Liver (tissue), 8 donors: ENCODE measurements at regions not wholly inside any gene's neighbourhood (a gene's known extent, or its start where the extent isn't known, plus 50 kb on each side); places are given as distances from the start of the nearest gene placed in this dataset.

Experiments used
- DNase-seq: peaks from one replicate; pipeline ENCODE4 v3.0.0-alpha.2; 2017; ENCODE audit warnings: low spot score
- H3K27ac ChIP-seq, 2 donors: one replicate each; pipeline ENCODE4 v1.7.0; 2013; ENCODE audit warnings: inconsistent platforms in 2 of 2, low read length in 2 of 2, control low read depth in 1 of 2, low read depth in 1 of 2, mild to moderate bottlenecking in 1 of 2
- H3K27me3 ChIP-seq, 4 donors: one replicate each; pipeline versions ENCODE4 v1.6.1 to v1.7.0; 2013; ENCODE audit warnings: low read length in 3 of 4, inconsistent platforms in 1 of 4, mild to moderate bottlenecking in 1 of 4, moderate library complexity in 1 of 4; ENCODE audit not compliant: control insufficient read depth in 4 of 4, insufficient read depth in 4 of 4
- H3K36me3 ChIP-seq, 4 donors: one replicate each; pipeline versions ENCODE4 v1.6.1 to v1.7.0; 2013; ENCODE audit warnings: low read length in 3 of 4, mild to moderate bottlenecking in 3 of 4, low read depth in 1 of 4, moderate library complexity in 1 of 4; ENCODE audit not compliant: control insufficient read depth in 4 of 4, insufficient read depth in 3 of 4
- H3K4me1 ChIP-seq, 4 donors: one replicate each; pipeline versions ENCODE4 v1.6.1 to v1.7.0; 2013; ENCODE audit warnings: low read length in 3 of 4, mild to moderate bottlenecking in 3 of 4, moderate library complexity in 1 of 4; ENCODE audit not compliant: control insufficient read depth in 4 of 4, insufficient read depth in 4 of 4
- H3K4me3 ChIP-seq, 3 donors: one replicate each; pipeline versions ENCODE4 v1.6.1 to v1.7.0; 2013; ENCODE audit warnings: low read length in 3 of 3, control low read depth in 1 of 3, low read depth in 1 of 3, mild to moderate bottlenecking in 1 of 3
- H3K9ac ChIP-seq, 2 donors: one replicate each; pipeline ENCODE4 v1.7.0; 2013; ENCODE audit warnings: low read length in 2 of 2, mild to moderate bottlenecking in 2 of 2, moderate library complexity in 2 of 2, control low read depth in 1 of 2, low read depth in 1 of 2
- H3K9me3 ChIP-seq, 4 donors: one replicate each; pipeline versions ENCODE4 v1.6.1 to v1.7.0; 2013; ENCODE audit warnings: low read length in 3 of 4; ENCODE audit not compliant: control insufficient read depth in 4 of 4
- ATF3 ChIP-seq: IDR thresholded peaks from 2 replicates; pipeline ENCODE4 v1.6.1; 2016; ENCODE audit warnings: antibody characterized with exemption
- CTCF ChIP-seq: fragments of 150-350 bp; IDR thresholded peaks from 2 replicates; pipeline ENCODE4 v1.5.1; 2017; ENCODE audit warnings: improper control_type of control experiment, low read depth, low read length; ENCODE audit not compliant: missing input control
- EGR1 ChIP-seq, 2 donors: IDR thresholded peaks; 2 replicates each; pipeline ENCODE4 v1.6.1; 2016 to 2018; ENCODE audit warnings: antibody characterized with exemption in 2 of 2, low read depth in 2 of 2
- FOXA1 ChIP-seq: IDR thresholded peaks from 2 replicates; pipeline ENCODE4 v1.6.1; 2016; ENCODE audit warnings: antibody characterized with exemption
- FOXA2 ChIP-seq: IDR thresholded peaks from 2 replicates; pipeline ENCODE4 v1.6.1; 2016; ENCODE audit warnings: antibody characterized with exemption
- GABPA ChIP-seq, 2 donors: IDR thresholded peaks in 1 of 2; conservative IDR thresholded peaks in 1 of 2; 2 replicates each; pipeline ENCODE4 v1.6.1; 2016; ENCODE audit warnings: antibody characterized with exemption in 2 of 2, mild to moderate bottlenecking in 1 of 2, moderate library complexity in 1 of 2
- HNF4A ChIP-seq, 2 donors: conservative IDR thresholded peaks; 2 replicates each; pipeline ENCODE4 v1.6.1; 2016; ENCODE audit warnings: antibody characterized with exemption in 2 of 2, mild to moderate bottlenecking in 2 of 2
- HNF4G ChIP-seq: IDR thresholded peaks from 2 replicates; pipeline ENCODE4 v1.6.1; 2016; ENCODE audit warnings: antibody characterized with exemption
- JUND ChIP-seq, 2 donors: IDR thresholded peaks; 2 replicates each; pipeline ENCODE4 v1.6.1; 2016; ENCODE audit warnings: antibody characterized with exemption in 2 of 2
- MAX ChIP-seq: IDR thresholded peaks from 2 replicates; pipeline ENCODE4 v1.6.1; 2016; ENCODE audit warnings: antibody characterized with exemption
- NR2F2 ChIP-seq: IDR thresholded peaks from 2 replicates; pipeline ENCODE4 v1.6.1; 2016; ENCODE audit warnings: antibody characterized with exemption
- RAD21 ChIP-seq, 2 donors: IDR thresholded peaks; 2 replicates each; pipeline ENCODE4 v1.6.1; 2016; ENCODE audit warnings: antibody characterized with exemption in 2 of 2, mild to moderate bottlenecking in 2 of 2
- REST ChIP-seq: IDR thresholded peaks from 2 replicates; pipeline ENCODE4 v1.6.1; 2016; ENCODE audit warnings: antibody characterized with exemption, mild to moderate bottlenecking
- RXRA ChIP-seq, 2 donors: IDR thresholded peaks; 2 replicates each; pipeline ENCODE4 v1.6.1; 2017 to 2018; ENCODE audit warnings: antibody characterized with exemption in 2 of 2, mild to moderate bottlenecking in 1 of 2
- SP1 ChIP-seq: IDR thresholded peaks from 2 replicates; pipeline ENCODE4 v1.6.1; 2018; ENCODE audit warnings: antibody characterized with exemption, mild to moderate bottlenecking
- TAF1 ChIP-seq: conservative IDR thresholded peaks from 2 replicates; pipeline ENCODE4 v1.6.1; 2016; ENCODE audit warnings: antibody characterized with exemption, mild to moderate bottlenecking
- YY1 ChIP-seq: IDR thresholded peaks from 2 replicates; pipeline ENCODE4 v1.6.1; 2016; ENCODE audit warnings: antibody characterized with exemption, mild to moderate bottlenecking
- ZBTB33 ChIP-seq: IDR thresholded peaks from 2 replicates; pipeline ENCODE4 v1.6.1; 2016; ENCODE audit warnings: antibody characterized with exemption
- WGBS: extraction: QIAGEN DNeasy Blood & Tissue Kit; methylation state at CpG from one replicate; pipeline ENCODE4 v1.1.7; 2013; 5-methylcytosine and 5-hydroxymethylcytosine counted together
- donor health status: healthy.
- donor health status: healthy.
- donor health status: healthy.
- donor health status: healthy.
- donor health status: healthy.

- Histone ChIP-seq H3K36me3 (no peaks in the 10 kb centered on the region), H3K9ac (no peak overlapping the region), H3K27ac (no peak overlapping the region), H3K9me3 (no peaks in the 10 kb centered on the region), H3K27me3 (no peaks in the 10 kb centered on the region), H3K4me1 (no peaks in the 10 kb centered on the region), H3K4me3 (no peak overlapping the region)
- TF ChIP-seq YY1 (no peak), TAF1 (no peak), SP1 (no peak), RAD21 (IDR thresholded peaks at IDR 0.05) (no peak), ZBTB33 (no peak), NR2F2 (no peak), CTCF (no peak), RXRA (IDR thresholded peaks at IDR 0.05) (no peak), ATF3 (no peak), HNF4G (no peak), FOXA1 (no peak), REST (no peak), GABPA (IDR thresholded peaks at IDR 0.05 in 1 of 2, conservative IDR thresholded peaks at IDR 0.05 in 1 of 2) (no peak), FOXA2 (no peak), MAX (no peak), JUND (IDR thresholded peaks at IDR 0.05) (no peak), EGR1 (IDR thresholded peaks at IDR 0.05; ENCODE audit: low read depth in 2 of 2) (no peak), HNF4A (conservative IDR thresholded peaks at IDR 0.05) (no peak)
- no peak for DNase-seq
- WGBS = 72% methylated on average over 5 of the region's 5 CpGs
Observed at GRCh38 chr11:134862105-134862502, 450.1 kb upstream of the B3GAT1 start.
